ENCODE measurements at regions not wholly inside any gene's neighbourhood (a gene's known extent, or its start where the extent isn't known, plus 50 kb on each side); places are given as distances from the start of the nearest gene placed in this dataset.

DNA sequence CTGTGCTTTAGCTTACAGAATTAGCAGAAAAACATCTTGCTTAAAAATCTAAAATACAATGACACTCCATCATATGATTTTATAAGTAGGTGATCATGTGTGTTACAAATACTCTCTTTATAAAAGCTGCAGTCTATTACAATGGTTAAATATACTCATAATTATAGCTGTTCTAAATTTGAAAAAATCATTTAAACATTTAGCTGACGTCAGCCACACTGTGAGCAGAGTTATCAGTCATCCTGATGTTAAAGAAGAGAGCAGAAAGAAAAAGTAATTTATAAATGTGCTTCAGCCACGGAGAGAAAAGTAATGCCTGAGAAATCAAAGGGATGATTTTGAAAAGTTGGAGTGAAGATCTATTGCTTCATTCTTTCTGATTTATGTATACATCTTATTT, 1325.9 kb upstream of the B3GALT2 start:
- no peaks in the 10 kb centered on the region for H3K4me1 ChIP-seq (ENCODE audit: insufficient read depth, low read length, poor library complexity, severe bottlenecking)

DNA sequence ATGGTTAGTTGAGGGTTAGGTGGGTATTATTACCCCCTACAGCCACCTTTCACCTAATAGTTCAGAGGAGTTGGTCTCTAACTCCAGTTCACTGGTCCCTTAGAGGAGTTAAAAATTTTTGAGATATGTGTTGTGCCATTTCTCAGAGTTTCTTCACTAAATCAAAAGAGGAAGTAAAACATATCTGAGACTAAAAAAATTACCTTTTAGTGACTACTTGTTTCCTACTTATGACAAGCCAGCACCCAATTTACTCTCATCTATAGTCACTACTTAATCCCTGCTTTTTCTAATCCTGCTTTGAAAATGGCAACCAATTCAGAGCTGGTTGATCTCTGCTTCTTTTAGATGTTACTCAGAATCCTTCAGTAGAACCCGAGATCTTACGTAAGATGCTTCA, 1316.8 kb upstream of the B3GALT2 start:
- no peaks in the 10 kb centered on the region for H3K79me2 ChIP-seq (ENCODE audit: insufficient read depth, low read length)
- no peaks in the 10 kb centered on the region for H3K9me3 ChIP-seq (ENCODE audit: insufficient read depth, low read depth, low read length)
- no peaks in the 10 kb centered on the region for H3K9me2 ChIP-seq (replicated peaks; ENCODE audit: low read depth, low read length)
- no peaks in the 10 kb centered on the region for H3K27me3 ChIP-seq (ENCODE audit: insufficient read depth, low read length, poor library complexity, severe bottlenecking)
- H2AFZ ChIP-seq (ENCODE audit: low read length), result no peak overlapping the region
- no peaks in the 10 kb centered on the region for H3K36me3 ChIP-seq (ENCODE audit: insufficient read depth, low read length)
- H3K4me2 ChIP-seq (ENCODE audit: low read depth, low read length, poor library complexity, severe bottlenecking), result no peak overlapping the region
- H3F3A ChIP-seq (ENCODE audit: low read depth), result no peaks in the 10 kb centered on the region
- H4K20me1 ChIP-seq (ENCODE audit: insufficient read depth, low read length, poor library complexity, severe bottlenecking), result no peaks in the 10 kb centered on the region
- H3K4me3 ChIP-seq (ENCODE audit: low read length, poor library complexity, severe bottlenecking), result no peak overlapping the region
- TF ChIP-seq EZH2phosphoT487 (IDR thresholded peaks at IDR 0.05; ENCODE audit: borderline replicate concordance), result no peak
- TF ChIP-seq, protein P1, sequence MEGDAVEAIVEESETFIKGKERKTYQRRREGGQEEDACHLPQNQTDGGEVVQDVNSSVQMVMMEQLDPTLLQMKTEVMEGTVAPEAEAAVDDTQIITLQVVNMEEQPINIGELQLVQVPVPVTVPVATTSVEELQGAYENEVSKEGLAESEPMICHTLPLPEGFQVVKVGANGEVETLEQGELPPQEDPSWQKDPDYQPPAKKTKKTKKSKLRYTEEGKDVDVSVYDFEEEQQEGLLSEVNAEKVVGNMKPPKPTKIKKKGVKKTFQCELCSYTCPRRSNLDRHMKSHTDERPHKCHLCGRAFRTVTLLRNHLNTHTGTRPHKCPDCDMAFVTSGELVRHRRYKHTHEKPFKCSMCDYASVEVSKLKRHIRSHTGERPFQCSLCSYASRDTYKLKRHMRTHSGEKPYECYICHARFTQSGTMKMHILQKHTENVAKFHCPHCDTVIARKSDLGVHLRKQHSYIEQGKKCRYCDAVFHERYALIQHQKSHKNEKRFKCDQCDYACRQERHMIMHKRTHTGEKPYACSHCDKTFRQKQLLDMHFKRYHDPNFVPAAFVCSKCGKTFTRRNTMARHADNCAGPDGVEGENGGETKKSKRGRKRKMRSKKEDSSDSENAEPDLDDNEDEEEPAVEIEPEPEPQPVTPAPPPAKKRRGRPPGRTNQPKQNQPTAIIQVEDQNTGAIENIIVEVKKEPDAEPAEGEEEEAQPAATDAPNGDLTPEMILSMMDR (conservative IDR thresholded peaks at IDR 0.05; ENCODE audit: low read length), result no peak
- H3K4me1 ChIP-seq (ENCODE audit: insufficient read depth, low read length, poor library complexity, severe bottlenecking), result no peaks in the 10 kb centered on the region
- no peak overlapping the region for H3K9ac ChIP-seq (ENCODE audit: low read depth, low read length, poor library complexity, severe bottlenecking)

More for the DNA sequence above, 1325.9 kb upstream of the B3GALT2 start:
- no peak overlapping the region for H3K9ac ChIP-seq (ENCODE audit: low read depth, low read length, poor library complexity, severe bottlenecking)
- H3K4me2 ChIP-seq (ENCODE audit: low read depth, low read length, poor library complexity, severe bottlenecking), result no peak overlapping the region
- no peaks in the 10 kb centered on the region for H4K20me1 ChIP-seq (ENCODE audit: insufficient read depth, low read length, poor library complexity, severe bottlenecking)
- peaks cover 11% of the 10 kb centered on the region; the same call in 1 of the 2 replicates for H3K9me3 ChIP-seq (ENCODE audit: insufficient read depth, low read depth, low read length)
- H3K36me3 ChIP-seq (ENCODE audit: insufficient read depth, low read length), result no peaks in the 10 kb centered on the region
- no peak overlapping the region for H3K4me3 ChIP-seq (ENCODE audit: low read length, poor library complexity, severe bottlenecking)
- no peak overlapping the region for H2AFZ ChIP-seq (ENCODE audit: low read length)
- H3K79me2 ChIP-seq (ENCODE audit: insufficient read depth, low read length), result no peaks in the 10 kb centered on the region
- TF ChIP-seq, protein P1 (conservative IDR thresholded peaks at IDR 0.05; ENCODE audit: low read length), result no peak
- no peak for TF ChIP-seq EZH2phosphoT487 (IDR thresholded peaks at IDR 0.05; ENCODE audit: borderline replicate concordance)
- no peaks in the 10 kb centered on the region for H3F3A ChIP-seq (ENCODE audit: low read depth)
- no peaks in the 10 kb centered on the region for H3K9me2 ChIP-seq (replicated peaks; ENCODE audit: low read depth, low read length)
- no peaks in the 10 kb centered on the region for H3K27me3 ChIP-seq (ENCODE audit: insufficient read depth, low read length, poor library complexity, severe bottlenecking)

DNA sequence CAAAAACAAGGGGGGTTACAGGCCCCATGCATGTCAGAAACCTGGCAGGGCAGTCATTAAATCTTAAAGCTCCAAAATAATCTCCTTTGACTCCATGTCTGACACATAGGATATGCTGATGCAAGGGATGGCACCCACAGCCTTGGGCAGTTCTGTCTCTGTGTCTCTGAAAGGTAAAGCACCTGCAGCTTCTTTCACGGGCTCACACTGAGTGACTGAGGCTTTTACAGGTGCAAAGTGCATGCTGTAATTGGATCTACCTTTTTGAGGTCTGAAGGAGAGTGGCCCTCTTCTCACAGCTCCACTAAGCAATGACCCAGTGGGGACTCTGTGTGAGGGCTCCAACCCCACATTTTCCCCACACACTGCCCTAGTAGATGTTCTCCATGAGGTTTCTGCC, 1309.0 kb upstream of the B3GALT2 start:
- H3F3A ChIP-seq (ENCODE audit: low read depth), result no peaks in the 10 kb centered on the region
- H4K20me1 ChIP-seq (ENCODE audit: insufficient read depth, low read length, poor library complexity, severe bottlenecking), result no peaks in the 10 kb centered on the region
- no peaks in the 10 kb centered on the region for H3K9me2 ChIP-seq (replicated peaks; ENCODE audit: low read depth, low read length)
- no peak overlapping the region for H2AFZ ChIP-seq (ENCODE audit: low read length)
- no peaks in the 10 kb centered on the region for H3K4me1 ChIP-seq (ENCODE audit: insufficient read depth, low read length, poor library complexity, severe bottlenecking)
- no peaks in the 10 kb centered on the region for H3K27me3 ChIP-seq (ENCODE audit: insufficient read depth, low read length, poor library complexity, severe bottlenecking)
- no peak overlapping the region for H3K9ac ChIP-seq (ENCODE audit: low read depth, low read length, poor library complexity, severe bottlenecking)
- no peak overlapping the region for H3K4me3 ChIP-seq (ENCODE audit: low read length, poor library complexity, severe bottlenecking)
- no peaks in the 10 kb centered on the region for H3K36me3 ChIP-seq (ENCODE audit: insufficient read depth, low read length)
- TF ChIP-seq, protein P1 (conservative IDR thresholded peaks at IDR 0.05; ENCODE audit: low read length), result no peak
- TF ChIP-seq EZH2phosphoT487 (IDR thresholded peaks at IDR 0.05; ENCODE audit: borderline replicate concordance), result no peak
- H3K4me2 ChIP-seq (ENCODE audit: low read depth, low read length, poor library complexity, severe bottlenecking), result no peak overlapping the region
- H3K9me3 ChIP-seq (ENCODE audit: insufficient read depth, low read depth, low read length), result no peaks in the 10 kb centered on the region; the same call in 1 of the 2 replicates
- H3K79me2 ChIP-seq (ENCODE audit: insufficient read depth, low read length), result no peaks in the 10 kb centered on the region

Measured in Loucy (cell line).